Astrocyte (in vitro differentiated cells and primary cell): ENCODE measurements at regions not wholly inside any gene's neighbourhood (a gene's known extent, or its start where the extent isn't known, plus 50 kb on each side); places are given as distances from the start of the nearest gene placed in this dataset.

Experiments used
- DNase-seq: peaks from one replicate; pipeline ENCODE4 v3.0.0-alpha.2; 2010; ENCODE audit warnings: low read depth
- FAIRE-seq: peaks from 2 replicates; lab custom pipeline; 2011; peaks lifted over from hg19 to GRCh38; lab: Jason Lieb, UNC
- H2AFZ ChIP-seq: 2 replicates; pipeline ENCODE4 v1.6.0; 2012; ENCODE audit warnings: low read depth, low read length, inconsistent platforms
- H3K27ac ChIP-seq: 2 replicates; pipeline ENCODE4 v1.5.1; 2011; ENCODE audit warnings: low read depth, low read length, inconsistent platforms
- H3K27me3 ChIP-seq: 2 replicates; pipeline ENCODE4 v1.6.0; 2011; ENCODE audit warnings: low read length, inconsistent platforms; ENCODE audit not compliant: insufficient read depth
- H3K36me3 ChIP-seq: 2 replicates; pipeline ENCODE4 v1.5.1; 2011; ENCODE audit warnings: low read length, inconsistent platforms; ENCODE audit not compliant: insufficient read depth
- H3K4me1 ChIP-seq: 2 replicates; pipeline ENCODE4 v1.5.1; 2011; ENCODE audit warnings: low read length, inconsistent platforms; ENCODE audit not compliant: insufficient read depth
- H3K4me2 ChIP-seq: 2 replicates; pipeline ENCODE4 v1.6.0; 2012; ENCODE audit warnings: low read length, inconsistent platforms
- H3K4me3 ChIP-seq: 2 replicates; pipeline ENCODE4 v1.5.1; 2011; ENCODE audit warnings: low read depth, mild to moderate bottlenecking, low read length, inconsistent platforms; ENCODE audit not compliant: insufficient read depth
- H3K79me2 ChIP-seq: 2 replicates; pipeline ENCODE4 v1.6.0; 2012; ENCODE audit warnings: mild to moderate bottlenecking, low read length, inconsistent platforms; ENCODE audit not compliant: insufficient read depth
- H3K9ac ChIP-seq: 2 replicates; pipeline ENCODE4 v1.6.0; 2012; ENCODE audit warnings: mild to moderate bottlenecking, low read length, inconsistent platforms
- H3K9me3 ChIP-seq: 2 replicates; pipeline ENCODE4 v1.5.1; 2012; ENCODE audit warnings: low read depth, mild to moderate bottlenecking, low read length, inconsistent platforms; ENCODE audit not compliant: insufficient read depth
- H4K20me1 ChIP-seq: 2 replicates; pipeline ENCODE4 v1.6.0; 2012; ENCODE audit warnings: low read length, inconsistent platforms; ENCODE audit not compliant: insufficient read depth
- H3K27ac Mint-ChIP-seq: one replicate; pipeline ENCODE4 v1.8.0; 2021; ENCODE audit warnings: mild to moderate bottlenecking, mixed read lengths; ENCODE audit not compliant: unreplicated experiment
- H3K27me3 Mint-ChIP-seq: one replicate; pipeline ENCODE4 v1.8.0; 2021; ENCODE audit warnings: low read depth, mixed read lengths; ENCODE audit not compliant: unreplicated experiment
- H3K36me3 Mint-ChIP-seq: one replicate; pipeline ENCODE4 v1.8.0; 2021; ENCODE audit warnings: low read depth, mixed read lengths; ENCODE audit not compliant: unreplicated experiment
- H3K4me1 Mint-ChIP-seq: one replicate; pipeline ENCODE4 v1.8.0; 2021; ENCODE audit warnings: low read depth, mixed read lengths; ENCODE audit not compliant: unreplicated experiment
- H3K4me3 Mint-ChIP-seq: one replicate; pipeline ENCODE4 v1.8.0; 2021; ENCODE audit warnings: mild to moderate bottlenecking, moderate library complexity, mixed read lengths; ENCODE audit not compliant: unreplicated experiment
- H3K9me3 Mint-ChIP-seq: one replicate; pipeline ENCODE4 v1.8.0; 2021; ENCODE audit warnings: mild to moderate bottlenecking, mixed read lengths; ENCODE audit not compliant: unreplicated experiment
- CTCF ChIP-seq: IDR thresholded peaks from 2 replicates; pipeline ENCODE4 v1.5.1; 2011; ENCODE audit warnings: low read depth, mild to moderate bottlenecking, inconsistent platforms, low read length, moderate library complexity; ENCODE audit not compliant: insufficient read depth
- EZH2 ChIP-seq: IDR thresholded peaks from 2 replicates; pipeline ENCODE4 v1.6.1; 2012; ENCODE audit warnings: mild to moderate bottlenecking, low read length, inconsistent platforms; ENCODE audit not compliant: insufficient read depth

- no peaks in the 10 kb centered on the region for H3K4me1 ChIP-seq
- H3K9me3 ChIP-seq: no peaks in the 10 kb centered on the region
- Mint-ChIP-seq H3K27ac (no peak overlapping the region), H3K4me1 (no peaks in the 10 kb centered on the region), H3K9me3 (no peaks in the 10 kb centered on the region), H3K27me3 (no peaks in the 10 kb centered on the region), H3K36me3 (no peaks in the 10 kb centered on the region), H3K4me3 (no peak overlapping the region)
- no peaks in the 10 kb centered on the region for H3K79me2 ChIP-seq
- TF ChIP-seq CTCF: no peak
- no peak for TF ChIP-seq EZH2
- H3K27ac ChIP-seq: no peak overlapping the region
- no peaks in the 10 kb centered on the region for H3K36me3 ChIP-seq
- H3K9ac ChIP-seq: no peak overlapping the region
- DNase-seq (no peak), FAIRE-seq (no peak)
- no peak overlapping the region for H2AFZ ChIP-seq
- no peak overlapping the region for H3K4me3 ChIP-seq
- H3K4me2 ChIP-seq: no peak overlapping the region
- H4K20me1 ChIP-seq: no peaks in the 10 kb centered on the region
- H3K27me3 ChIP-seq: no peaks in the 10 kb centered on the region
These were observed 872.8 kb downstream of the C4orf33 start for GRCh38 chr4:129968778-129969177.

GRCh38 chr4:129970801-129971200, 874.8 kb downstream of the C4orf33 start:
- Mint-ChIP-seq H3K4me1 (no peaks in the 10 kb centered on the region), H3K9me3 (no peaks in the 10 kb centered on the region), H3K36me3 (no peaks in the 10 kb centered on the region), H3K27me3 (no peaks in the 10 kb centered on the region), H3K4me3 (no peak overlapping the region), H3K27ac (no peak overlapping the region)
- H3K4me1 ChIP-seq: no peaks in the 10 kb centered on the region
- FAIRE-seq (no peak), DNase-seq (no peak)
- no peak overlapping the region for H3K4me3 ChIP-seq
- H3K4me2 ChIP-seq: no peak overlapping the region
- H3K36me3 ChIP-seq: no peaks in the 10 kb centered on the region
- H3K9ac ChIP-seq: no peak overlapping the region
- no peak for TF ChIP-seq CTCF
- no peak for TF ChIP-seq EZH2
- no peaks in the 10 kb centered on the region for H3K9me3 ChIP-seq
- H3K79me2 ChIP-seq: no peaks in the 10 kb centered on the region
- H3K27ac ChIP-seq: no peak overlapping the region
- no peaks in the 10 kb centered on the region for H4K20me1 ChIP-seq
- H3K27me3 ChIP-seq: no peaks in the 10 kb centered on the region
- no peak overlapping the region for H2AFZ ChIP-seq

GRCh38 chr4:129971419-129971818, 875.5 kb downstream of the C4orf33 start:
- no peak overlapping the region for H2AFZ ChIP-seq
- no peak overlapping the region for H3K27ac ChIP-seq
- TF ChIP-seq EZH2 (no peak), CTCF (no peak)
- H3K27me3 ChIP-seq: no peaks in the 10 kb centered on the region
- H3K9ac ChIP-seq: no peak overlapping the region
- no peak for FAIRE-seq
- Mint-ChIP-seq H3K27ac (no peak overlapping the region), H3K9me3 (no peaks in the 10 kb centered on the region), H3K4me3 (no peak overlapping the region), H3K4me1 (no peaks in the 10 kb centered on the region), H3K27me3 (no peaks in the 10 kb centered on the region), H3K36me3 (no peaks in the 10 kb centered on the region)
- no peaks in the 10 kb centered on the region for H4K20me1 ChIP-seq
- no peak overlapping the region for H3K4me2 ChIP-seq
- no peaks in the 10 kb centered on the region for H3K4me1 ChIP-seq
- H3K36me3 ChIP-seq: no peaks in the 10 kb centered on the region
- no peak for DNase-seq
- H3K9me3 ChIP-seq: no peaks in the 10 kb centered on the region
- H3K79me2 ChIP-seq: no peaks in the 10 kb centered on the region
- H3K4me3 ChIP-seq: no peak overlapping the region
